ENCODE measurements at regions not wholly inside any gene's neighbourhood (a gene's known extent, or its start where the extent isn't known, plus 50 kb on each side); places are given as distances from the start of the nearest gene placed in this dataset.

DNA sequence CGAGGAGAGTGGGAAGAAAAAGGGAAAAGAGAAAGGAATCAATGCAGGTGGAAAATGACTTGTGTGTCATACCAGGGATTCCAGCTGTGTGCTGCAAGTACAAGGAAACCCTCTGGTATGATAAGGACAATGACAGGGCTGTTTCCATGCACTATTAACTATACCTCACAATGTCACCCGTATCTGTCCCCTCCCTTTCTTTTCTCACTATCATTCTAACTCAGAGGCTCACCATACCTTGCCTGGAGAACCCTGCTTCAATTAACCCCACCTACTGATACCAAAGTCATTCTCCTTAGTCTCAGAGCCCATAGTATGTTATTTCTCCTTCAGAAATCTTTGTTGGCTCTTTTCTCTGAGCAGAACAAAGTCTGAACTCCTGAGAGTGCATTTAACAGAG is 236.2 kb upstream of the NREP start:
- no peaks in the 10 kb centered on the region for H3K9me3 ChIP-seq
- no peak for DNase-seq
- TF ChIP-seq POLR2A (IDR thresholded peaks at IDR 0.05), result no peak
- TF ChIP-seq, protein P1, sequence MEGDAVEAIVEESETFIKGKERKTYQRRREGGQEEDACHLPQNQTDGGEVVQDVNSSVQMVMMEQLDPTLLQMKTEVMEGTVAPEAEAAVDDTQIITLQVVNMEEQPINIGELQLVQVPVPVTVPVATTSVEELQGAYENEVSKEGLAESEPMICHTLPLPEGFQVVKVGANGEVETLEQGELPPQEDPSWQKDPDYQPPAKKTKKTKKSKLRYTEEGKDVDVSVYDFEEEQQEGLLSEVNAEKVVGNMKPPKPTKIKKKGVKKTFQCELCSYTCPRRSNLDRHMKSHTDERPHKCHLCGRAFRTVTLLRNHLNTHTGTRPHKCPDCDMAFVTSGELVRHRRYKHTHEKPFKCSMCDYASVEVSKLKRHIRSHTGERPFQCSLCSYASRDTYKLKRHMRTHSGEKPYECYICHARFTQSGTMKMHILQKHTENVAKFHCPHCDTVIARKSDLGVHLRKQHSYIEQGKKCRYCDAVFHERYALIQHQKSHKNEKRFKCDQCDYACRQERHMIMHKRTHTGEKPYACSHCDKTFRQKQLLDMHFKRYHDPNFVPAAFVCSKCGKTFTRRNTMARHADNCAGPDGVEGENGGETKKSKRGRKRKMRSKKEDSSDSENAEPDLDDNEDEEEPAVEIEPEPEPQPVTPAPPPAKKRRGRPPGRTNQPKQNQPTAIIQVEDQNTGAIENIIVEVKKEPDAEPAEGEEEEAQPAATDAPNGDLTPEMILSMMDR (IDR thresholded peaks at IDR 0.05 in 4 of 5, conservative IDR thresholded peaks at IDR 0.05 in 1 of 5), result no peak
- intact Hi-C loops (cut with DNase I; ENCODE audit: low total_unique reads), result no loop called here
- no peak overlapping the region for H3K4me3 ChIP-seq
- no peaks in the 10 kb centered on the region for H3K27me3 ChIP-seq
- H3K4me1 ChIP-seq, result no peaks in the 10 kb centered on the region
- in situ Hi-C loops (cut with MboI; ENCODE audit: low sequenced_read_pairs in 4 of 4), result no loop called here
- H3K27ac ChIP-seq, result no peak overlapping the region
- ATAC-seq, result no peak
- no peaks in the 10 kb centered on the region for H3K36me3 ChIP-seq

DNA sequence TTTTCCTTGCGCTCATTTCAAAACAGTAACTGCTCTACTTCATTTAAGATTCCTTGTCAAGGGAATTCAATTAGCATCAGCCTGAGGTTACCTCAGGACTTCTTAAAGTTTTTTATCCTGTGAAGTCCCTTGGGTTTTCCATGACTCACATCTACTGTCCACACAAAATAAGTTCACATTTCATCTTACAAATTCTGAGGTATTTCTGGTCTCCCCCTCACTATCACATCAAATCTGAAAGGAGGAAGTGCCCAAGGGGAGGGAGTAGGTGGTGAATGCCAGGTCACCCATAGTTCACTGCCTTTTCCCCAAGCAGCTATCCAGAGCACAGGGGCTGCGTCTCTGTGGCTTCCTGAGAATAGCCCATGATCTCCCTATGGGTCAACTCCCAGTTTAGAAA is 227.1 kb upstream of the NREP start:
- DNase-seq (no peak), ATAC-seq (peak; percentile 60)
- Histone ChIP-seq H3K36me3 (no peaks in the 10 kb centered on the region), H3K4me1 (peaks cover 0 to 3% of the 10 kb centered on the region in 2 donors), H3K4me3 (no peak overlapping the region), H3K27me3 (no peaks in the 10 kb centered on the region), H3K27ac (peak overlapping the region in 1 of 4 donors; percentile 20), H3K9me3 (no peaks in the 10 kb centered on the region)
- TF ChIP-seq POLR2A (IDR thresholded peaks at IDR 0.05), result no peak
- TF ChIP-seq, protein P1 (IDR thresholded peaks at IDR 0.05 in 4 of 5, conservative IDR thresholded peaks at IDR 0.05 in 1 of 5), result no peak
- intact Hi-C loops (cut with DNase I; ENCODE audit: low total_unique reads) (no loop called here), in situ Hi-C loops (cut with MboI; ENCODE audit: low sequenced_read_pairs in 4 of 4) (no loop called here)

DNA sequence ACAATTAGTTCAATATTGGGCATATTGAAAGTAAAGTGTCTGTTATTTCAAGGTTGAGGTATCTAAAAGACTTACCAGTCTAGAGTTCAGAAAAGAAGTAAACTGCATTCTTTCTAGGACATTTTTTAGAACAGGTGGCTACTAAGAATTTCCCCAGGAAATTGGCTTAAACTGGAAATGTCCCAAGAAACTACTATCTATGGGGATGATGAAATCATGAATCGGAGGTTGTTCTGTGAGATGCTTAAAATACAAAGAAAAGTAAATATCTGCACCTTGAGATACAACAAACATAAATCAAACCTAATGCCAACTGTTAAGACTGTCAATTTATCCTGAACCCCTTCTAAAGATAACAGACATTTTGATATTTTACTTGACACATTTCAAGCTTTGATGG is 226.5 kb upstream of the NREP start:
- in situ Hi-C loops (cut with MboI; ENCODE audit: low sequenced_read_pairs in 4 of 4) (no loop called here), intact Hi-C loops (cut with DNase I; ENCODE audit: low total_unique reads) (no loop called here)
- ATAC-seq, result no peak
- DNase-seq, result no peak
- no peaks in the 10 kb centered on the region for H3K27me3 ChIP-seq
- no peak overlapping the region for H3K27ac ChIP-seq
- peaks cover 0 to 3% of the 10 kb centered on the region in 2 donors for H3K4me1 ChIP-seq
- TF ChIP-seq POLR2A (IDR thresholded peaks at IDR 0.05), result no peak
- no peaks in the 10 kb centered on the region for H3K9me3 ChIP-seq
- H3K36me3 ChIP-seq, result no peaks in the 10 kb centered on the region
- no peak overlapping the region for H3K4me3 ChIP-seq

DNA sequence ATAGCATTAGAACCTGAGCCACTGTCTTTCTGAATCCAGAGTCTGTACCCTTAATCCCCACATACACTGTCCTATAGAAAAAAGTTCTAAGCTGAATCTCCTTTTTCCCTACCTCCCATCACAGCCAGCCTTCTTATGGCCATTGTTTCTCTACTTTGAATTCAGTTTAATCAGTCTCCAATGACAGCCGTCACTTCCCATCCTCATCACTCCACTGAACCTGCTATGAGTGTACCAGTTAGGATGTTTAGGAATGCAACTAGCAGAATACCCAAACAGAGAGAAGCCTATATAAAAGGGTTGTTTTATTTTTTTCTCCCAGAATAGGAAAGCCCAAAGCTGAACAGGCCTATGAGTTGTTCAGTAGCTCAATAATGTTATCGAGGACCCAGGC is 220.4 kb upstream of the NREP start:
- intact Hi-C loops (cut with DNase I; ENCODE audit: low total_unique reads), result no loop called here
- TF ChIP-seq, protein P1 (IDR thresholded peaks at IDR 0.05 in 4 of 5, conservative IDR thresholded peaks at IDR 0.05 in 1 of 5), result no peak
- no peak for TF ChIP-seq POLR2A (IDR thresholded peaks at IDR 0.05)
- DNase-seq (no peak), ATAC-seq (no peak)
- H3K27ac ChIP-seq, result no peak overlapping the region
- no peaks in the 10 kb centered on the region for H3K36me3 ChIP-seq
- in situ Hi-C loops (cut with MboI; ENCODE audit: low sequenced_read_pairs in 4 of 4), result no loop called here
- H3K9me3 ChIP-seq, result no peaks in the 10 kb centered on the region
- H3K27me3 ChIP-seq, result no peaks in the 10 kb centered on the region
- no peak overlapping the region for H3K4me3 ChIP-seq
- H3K4me1 ChIP-seq, result peaks cover 14 to 20% of the 10 kb centered on the region in 2 donors

DNA sequence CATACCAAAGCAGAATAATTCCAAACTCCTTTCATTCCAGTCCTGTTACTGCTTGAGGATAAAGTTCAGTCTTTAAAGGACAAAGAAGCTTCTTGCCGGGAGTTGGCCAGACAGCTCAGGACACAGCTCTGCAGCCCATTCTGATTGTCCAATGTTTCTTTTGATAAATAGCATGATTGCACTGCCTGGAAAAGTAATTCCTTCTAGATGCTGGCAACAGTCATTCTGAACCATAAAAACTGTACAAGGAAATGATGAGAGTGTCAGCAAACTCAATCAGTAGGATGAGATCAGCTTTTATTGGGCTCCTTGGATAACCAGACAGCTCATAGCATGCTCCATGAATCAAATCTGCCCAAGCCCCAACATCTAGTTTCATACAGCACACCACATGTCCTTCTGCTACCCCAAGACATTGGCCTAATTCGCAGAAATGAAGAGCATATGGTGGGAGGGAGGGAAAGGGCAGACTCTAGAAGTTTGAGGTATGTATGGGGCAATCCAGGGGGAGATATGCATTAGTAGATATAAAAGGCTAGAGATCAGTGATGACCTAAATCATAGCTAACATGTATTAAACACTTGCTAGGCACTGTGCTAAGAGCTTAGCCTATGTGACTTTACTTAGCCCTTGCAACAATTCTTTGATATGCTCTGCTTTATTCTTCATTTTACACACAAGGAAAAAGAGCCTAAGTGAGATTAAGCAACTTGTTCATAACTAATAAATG is 219.9 kb upstream of the NREP start:
- TF ChIP-seq, protein P1 (IDR thresholded peaks at IDR 0.05 in 4 of 5, conservative IDR thresholded peaks at IDR 0.05 in 1 of 5), result no peak
- no peak for TF ChIP-seq POLR2A (IDR thresholded peaks at IDR 0.05)
- DNase-seq, result no peak
- peaks cover 14 to 20% of the 10 kb centered on the region in 2 donors for H3K4me1 ChIP-seq
- in situ Hi-C loops (cut with MboI; ENCODE audit: low sequenced_read_pairs in 4 of 4) (no loop called here), intact Hi-C loops (cut with DNase I; ENCODE audit: low total_unique reads) (no loop called here)
- no peak for ATAC-seq
- no peak overlapping the region for H3K27ac ChIP-seq
- no peaks in the 10 kb centered on the region for H3K9me3 ChIP-seq
- no peaks in the 10 kb centered on the region for H3K36me3 ChIP-seq
- no peak overlapping the region for H3K4me3 ChIP-seq
- no peaks in the 10 kb centered on the region for H3K27me3 ChIP-seq
